ENCODE measurements at regions not wholly inside any gene's neighbourhood (a gene's known extent, or its start where the extent isn't known, plus 50 kb on each side); places are given as distances from the start of the nearest gene placed in this dataset.

- TF ChIP-seq CTCF (conservative IDR thresholded peaks at IDR 0.05 in 1 of 2, IDR thresholded peaks at IDR 0.05 in 1 of 2; ENCODE audit: extremely low read depth in 1 of 2, insufficient read depth in 1 of 2, low read depth in 1 of 2, low read length in 2 of 2) = no peak
- TF ChIP-seq EZH2 (IDR thresholded peaks at IDR 0.05; ENCODE audit: borderline replicate concordance, low read length) = no peak
Observed at GRCh38 chr5:174371600-174372094, 326.1 kb downstream of the NSG2 start.

Measured in mammary epithelial cell (primary cell).